SU-DHL-6 (cell line): ENCODE measurements at regions not wholly inside any gene's neighbourhood (a gene's known extent, or its start where the extent isn't known, plus 50 kb on each side); places are given as distances from the start of the nearest gene placed in this dataset.

Experiments
- EZH2phosphoT487 ChIP-seq: fragments of 200-600 bp; sonication (generic), shearing (Covaris generic); conservative IDR thresholded peaks from 2 replicates; pipeline ENCODE4 v1.6.1; 2018; ENCODE audit warnings: mild to moderate bottlenecking, antibody characterized with exemption, low read length, moderate library complexity, mixed read lengths
- TF ChIP-seq, protein P1 (sequence below): fragments of 200-600 bp; sonication (generic); IDR thresholded peaks from one replicate; pipeline ENCODE4 v1.5.1; 2017; ENCODE audit warnings: antibody characterized with exemption, mild to moderate bottlenecking, low read length, moderate library complexity; ENCODE audit not compliant: insufficient read depth, poor library complexity, severe bottlenecking

DNA sequence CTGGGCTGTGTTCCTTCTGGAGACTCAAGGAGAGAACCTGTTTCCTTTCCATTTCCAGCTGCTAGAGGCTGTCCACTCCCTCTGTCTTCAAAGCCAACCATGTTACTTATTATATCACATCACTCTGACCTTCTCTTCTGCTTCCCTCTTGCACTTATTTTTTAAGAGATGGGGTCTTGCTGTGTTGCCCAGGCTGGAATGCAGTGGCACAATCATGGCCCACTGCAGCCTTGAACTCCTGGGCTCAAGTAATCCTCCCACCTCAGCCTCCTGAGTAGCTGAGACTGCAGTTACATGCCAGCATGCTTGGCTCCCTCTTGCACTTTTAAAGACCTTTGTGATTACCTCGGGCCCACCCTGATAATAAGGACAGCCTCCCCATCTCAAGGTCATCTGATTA, 160.0 kb upstream of the DTNBP1 start:
- TF ChIP-seq, protein P1, sequence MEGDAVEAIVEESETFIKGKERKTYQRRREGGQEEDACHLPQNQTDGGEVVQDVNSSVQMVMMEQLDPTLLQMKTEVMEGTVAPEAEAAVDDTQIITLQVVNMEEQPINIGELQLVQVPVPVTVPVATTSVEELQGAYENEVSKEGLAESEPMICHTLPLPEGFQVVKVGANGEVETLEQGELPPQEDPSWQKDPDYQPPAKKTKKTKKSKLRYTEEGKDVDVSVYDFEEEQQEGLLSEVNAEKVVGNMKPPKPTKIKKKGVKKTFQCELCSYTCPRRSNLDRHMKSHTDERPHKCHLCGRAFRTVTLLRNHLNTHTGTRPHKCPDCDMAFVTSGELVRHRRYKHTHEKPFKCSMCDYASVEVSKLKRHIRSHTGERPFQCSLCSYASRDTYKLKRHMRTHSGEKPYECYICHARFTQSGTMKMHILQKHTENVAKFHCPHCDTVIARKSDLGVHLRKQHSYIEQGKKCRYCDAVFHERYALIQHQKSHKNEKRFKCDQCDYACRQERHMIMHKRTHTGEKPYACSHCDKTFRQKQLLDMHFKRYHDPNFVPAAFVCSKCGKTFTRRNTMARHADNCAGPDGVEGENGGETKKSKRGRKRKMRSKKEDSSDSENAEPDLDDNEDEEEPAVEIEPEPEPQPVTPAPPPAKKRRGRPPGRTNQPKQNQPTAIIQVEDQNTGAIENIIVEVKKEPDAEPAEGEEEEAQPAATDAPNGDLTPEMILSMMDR, result no peak
- no peak for TF ChIP-seq EZH2phosphoT487
